Endothelial cell of umbilical vein (primary cell): ENCODE measurements at regions not wholly inside any gene's neighbourhood (a gene's known extent, or its start where the extent isn't known, plus 50 kb on each side); places are given as distances from the start of the nearest gene placed in this dataset.

Experiments
- CTCF ChIP-seq, 2 donors: IDR thresholded peaks; 1 replicate in 1 of 2; 2 replicates in 1 of 2; pipeline ENCODE4 v1.5.1; 2011; ENCODE audit warnings: low read length in 2 of 2, mild to moderate bottlenecking in 2 of 2, moderate library complexity in 2 of 2, control low read depth in 1 of 2, inconsistent platforms in 1 of 2, low read depth in 1 of 2; ENCODE audit not compliant: insufficient read depth in 1 of 2; ENCODE audit errors: extremely low read depth in 1 of 2
- EZH2 ChIP-seq: IDR thresholded peaks from 2 replicates; pipeline ENCODE4 v1.6.1; 2012; ENCODE audit warnings: borderline replicate concordance, low read depth, mild to moderate bottlenecking, moderate library complexity, low read length, inconsistent platforms; ENCODE audit not compliant: severe bottlenecking
- FOS ChIP-seq: IDR thresholded peaks from 2 replicates; pipeline ENCODE4 v1.6.1; 2011; ENCODE audit warnings: mild to moderate bottlenecking, low read length, moderate library complexity, borderline replicate concordance; ENCODE audit not compliant: insufficient read depth
- JUN ChIP-seq: IDR thresholded peaks from 2 replicates; pipeline ENCODE4 v1.6.1; 2011; ENCODE audit warnings: borderline replicate concordance, low read depth; ENCODE audit not compliant: insufficient read length, insufficient read depth
- MAX ChIP-seq: IDR thresholded peaks from 2 replicates; pipeline ENCODE4 v1.6.1; 2011; ENCODE audit not compliant: insufficient read depth, insufficient read length
- POLR2A ChIP-seq: IDR thresholded peaks from 2 replicates; pipeline ENCODE4 v1.6.1; 2012; ENCODE audit warnings: low read depth, mild to moderate bottlenecking, control low read depth, low read length
- POLR2AphosphoS5 ChIP-seq: IDR thresholded peaks from 2 replicates; pipeline ENCODE4 v1.6.1; 2012; ENCODE audit warnings: low read depth, mild to moderate bottlenecking, control low read depth, low read length, moderate library complexity; ENCODE audit not compliant: insufficient read depth

DNA sequence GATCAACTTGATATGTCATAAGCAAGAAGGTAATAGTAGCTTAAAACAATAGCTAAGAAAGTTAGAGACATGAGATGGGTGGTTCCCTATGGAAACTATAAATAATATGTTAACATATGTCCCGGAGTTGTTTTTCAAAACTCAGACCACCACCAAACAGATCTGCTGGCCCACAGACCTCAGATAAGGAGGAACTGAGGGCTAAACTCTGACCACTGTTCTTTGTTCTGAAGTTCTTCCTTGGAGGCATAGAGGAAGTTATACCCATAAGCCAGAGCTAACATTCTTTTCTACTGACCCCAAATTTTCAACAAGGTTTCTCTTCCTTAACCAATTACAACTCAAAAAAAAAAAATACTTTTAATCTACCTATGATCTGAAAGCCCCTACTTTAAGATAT is 156.1 kb upstream of the FSCB start:
- TF ChIP-seq CTCF (IDR thresholded peaks at IDR 0.05; ENCODE audit: extremely low read depth in 1 of 2, insufficient read depth in 1 of 2, low read depth in 1 of 2, low read length in 2 of 2) (no peak), POLR2AphosphoS5 (no peak), EZH2 (no peak), MAX (no peak), POLR2A (no peak), FOS (no peak), JUN (no peak)
